HL-60 (cell line): ENCODE measurements at regions not wholly inside any gene's neighbourhood (a gene's known extent, or its start where the extent isn't known, plus 50 kb on each side); places are given as distances from the start of the nearest gene placed in this dataset.

Experiments used
- CTCF ChIP-seq: IDR thresholded peaks from one replicate; pipeline ENCODE4 v1.5.1; 2011; ENCODE audit warnings: low read length, control low read depth, inconsistent platforms; ENCODE audit not compliant: insufficient read depth
- GABPA ChIP-seq: IDR thresholded peaks from 2 replicates; pipeline ENCODE4 v1.6.1; 2012; ENCODE audit warnings: low read depth
- POLR2AphosphoS5 ChIP-seq: IDR thresholded peaks from 2 replicates; pipeline ENCODE4 v1.6.1; 2012; ENCODE audit warnings: low read depth
- TF ChIP-seq, protein P1 (sequence below): IDR thresholded peaks from 2 replicates; pipeline ENCODE4 v1.6.1; 2012; ENCODE audit warnings: low read depth; ENCODE audit not compliant: insufficient replicate concordance

DNA sequence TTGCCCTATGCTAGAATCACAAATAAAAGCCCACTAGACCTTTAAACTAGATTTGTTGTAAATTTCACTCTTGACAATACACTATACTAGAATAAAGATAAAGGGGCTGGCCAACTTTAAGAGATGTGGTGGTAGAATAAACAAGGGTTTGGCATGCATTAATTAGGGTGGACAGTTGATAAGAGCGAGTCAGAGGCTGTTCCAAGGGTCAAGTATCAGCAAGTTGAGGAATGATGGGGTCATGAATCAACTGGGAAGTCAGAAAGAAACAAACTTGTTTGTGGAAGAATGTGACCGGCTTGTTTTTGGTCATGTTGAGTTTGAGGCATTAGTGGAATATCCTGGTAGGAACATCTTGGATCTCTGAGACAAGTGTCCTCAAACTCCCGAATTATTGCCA, 398.3 kb upstream of the TNP1 start:
- TF ChIP-seq CTCF (no peak), POLR2AphosphoS5 (no peak), GABPA (no peak)
- TF ChIP-seq, protein P1, sequence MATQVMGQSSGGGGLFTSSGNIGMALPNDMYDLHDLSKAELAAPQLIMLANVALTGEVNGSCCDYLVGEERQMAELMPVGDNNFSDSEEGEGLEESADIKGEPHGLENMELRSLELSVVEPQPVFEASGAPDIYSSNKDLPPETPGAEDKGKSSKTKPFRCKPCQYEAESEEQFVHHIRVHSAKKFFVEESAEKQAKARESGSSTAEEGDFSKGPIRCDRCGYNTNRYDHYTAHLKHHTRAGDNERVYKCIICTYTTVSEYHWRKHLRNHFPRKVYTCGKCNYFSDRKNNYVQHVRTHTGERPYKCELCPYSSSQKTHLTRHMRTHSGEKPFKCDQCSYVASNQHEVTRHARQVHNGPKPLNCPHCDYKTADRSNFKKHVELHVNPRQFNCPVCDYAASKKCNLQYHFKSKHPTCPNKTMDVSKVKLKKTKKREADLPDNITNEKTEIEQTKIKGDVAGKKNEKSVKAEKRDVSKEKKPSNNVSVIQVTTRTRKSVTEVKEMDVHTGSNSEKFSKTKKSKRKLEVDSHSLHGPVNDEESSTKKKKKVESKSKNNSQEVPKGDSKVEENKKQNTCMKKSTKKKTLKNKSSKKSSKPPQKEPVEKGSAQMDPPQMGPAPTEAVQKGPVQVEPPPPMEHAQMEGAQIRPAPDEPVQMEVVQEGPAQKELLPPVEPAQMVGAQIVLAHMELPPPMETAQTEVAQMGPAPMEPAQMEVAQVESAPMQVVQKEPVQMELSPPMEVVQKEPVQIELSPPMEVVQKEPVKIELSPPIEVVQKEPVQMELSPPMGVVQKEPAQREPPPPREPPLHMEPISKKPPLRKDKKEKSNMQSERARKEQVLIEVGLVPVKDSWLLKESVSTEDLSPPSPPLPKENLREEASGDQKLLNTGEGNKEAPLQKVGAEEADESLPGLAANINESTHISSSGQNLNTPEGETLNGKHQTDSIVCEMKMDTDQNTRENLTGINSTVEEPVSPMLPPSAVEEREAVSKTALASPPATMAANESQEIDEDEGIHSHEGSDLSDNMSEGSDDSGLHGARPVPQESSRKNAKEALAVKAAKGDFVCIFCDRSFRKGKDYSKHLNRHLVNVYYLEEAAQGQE, result no peak
